A172 (cell line): ENCODE measurements at regions not wholly inside any gene's neighbourhood (a gene's known extent, or its start where the extent isn't known, plus 50 kb on each side); places are given as distances from the start of the nearest gene placed in this dataset.

Experiments
- DNase-seq: peaks from one replicate; pipeline ENCODE4 v3.0.0-alpha.2; 2015; ENCODE audit warnings: low spot score

- DNase-seq: no peak
Observed at GRCh38 chr11:2083411-2083810, 55.8 kb downstream of the IGF2 start.

DNA sequence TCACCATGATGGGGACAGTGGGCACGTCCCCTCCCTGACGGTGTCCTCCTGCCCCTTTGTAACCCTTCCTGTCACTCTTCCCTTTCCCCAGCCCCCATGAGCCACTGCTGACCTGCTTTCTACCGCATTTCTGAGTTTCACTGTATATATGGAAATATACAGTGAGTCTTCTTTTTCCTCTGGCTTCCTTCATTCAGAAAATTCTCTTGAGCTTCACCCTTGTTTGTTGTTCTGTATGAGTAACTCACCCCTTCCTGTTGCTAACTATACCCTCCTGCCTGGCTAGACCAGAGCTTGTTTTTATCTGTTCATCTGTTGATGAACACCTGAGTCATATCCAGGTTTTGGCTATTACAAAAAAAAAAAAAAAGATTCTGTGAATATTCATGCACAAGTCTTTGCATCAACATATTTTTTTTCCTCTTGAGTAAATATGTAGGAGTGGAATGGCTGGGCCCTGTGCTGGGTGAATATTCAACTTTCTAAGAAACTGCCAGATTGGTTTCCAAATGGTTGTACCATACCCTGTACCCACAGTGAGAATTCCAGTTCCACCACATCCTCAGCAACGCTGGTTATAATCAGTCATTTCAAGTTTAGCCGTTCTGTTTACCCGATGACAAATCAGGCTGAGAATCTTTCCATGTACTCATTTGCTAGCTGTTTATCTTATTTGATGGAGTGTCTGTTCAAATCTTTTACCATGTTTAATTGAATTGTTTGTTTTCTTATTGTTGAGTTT lies 62.0 kb downstream of the IGF2 start:
- DNase-seq: peak; percentile 90

DNA sequence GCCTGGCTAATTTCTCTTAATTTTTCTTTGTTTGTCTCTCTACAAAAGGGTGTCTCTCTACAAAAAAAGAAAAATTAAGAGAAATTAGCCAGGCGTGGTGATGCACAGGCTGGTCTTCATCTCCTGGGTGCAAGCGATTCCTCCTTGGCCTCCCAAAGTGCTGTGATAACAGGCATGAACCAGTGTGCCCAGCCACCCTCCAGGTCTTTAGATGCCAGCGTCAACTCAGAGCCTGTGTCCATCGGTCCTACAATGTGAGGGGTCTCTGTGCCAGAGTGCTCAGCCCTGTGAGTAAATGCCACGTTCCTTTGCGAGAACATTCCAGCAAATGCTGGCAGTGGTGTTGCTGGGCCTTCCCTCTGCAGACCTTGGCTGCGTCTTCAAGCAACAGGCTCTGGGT lies 62.7 kb downstream of the IGF2 start:
- no peak for DNase-seq

DNA sequence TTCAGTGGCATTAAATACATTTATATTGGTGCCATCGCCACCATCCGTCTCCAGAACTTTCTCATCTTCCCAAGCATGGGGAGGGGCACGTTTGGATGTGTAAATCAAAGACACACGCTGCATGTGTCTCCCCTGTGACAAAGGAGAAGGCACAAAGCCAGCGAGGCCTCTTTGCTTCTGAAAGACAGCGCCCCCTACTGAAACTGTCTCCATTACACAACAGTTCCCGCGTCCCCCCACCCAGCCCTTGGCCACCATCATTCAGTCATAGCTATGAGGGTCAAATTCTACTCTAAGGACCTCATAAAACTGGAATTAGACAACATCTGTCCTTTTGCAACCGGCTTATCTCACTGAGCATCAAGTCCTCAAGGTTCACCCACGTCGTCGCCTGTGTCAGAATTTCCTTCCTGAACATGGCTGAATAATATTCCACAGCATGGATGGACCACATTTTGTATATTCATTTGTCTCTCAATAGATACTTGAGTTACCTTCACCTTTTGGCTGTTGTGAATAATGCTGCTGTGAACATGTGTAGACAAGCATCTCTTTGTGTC lies 64.8 kb downstream of the IGF2 start:
- no peak for DNase-seq

GRCh38 chr11:2072551-2073261 lies 66.5 kb downstream of the IGF2 start:
- no peak for DNase-seq

- no peak for DNase-seq
Observed at GRCh38 chr11:2071748-2072385, 67.3 kb downstream of the IGF2 start.
